ENCODE measurements at regions not wholly inside any gene's neighbourhood (a gene's known extent, or its start where the extent isn't known, plus 50 kb on each side); places are given as distances from the start of the nearest gene placed in this dataset.

DNA sequence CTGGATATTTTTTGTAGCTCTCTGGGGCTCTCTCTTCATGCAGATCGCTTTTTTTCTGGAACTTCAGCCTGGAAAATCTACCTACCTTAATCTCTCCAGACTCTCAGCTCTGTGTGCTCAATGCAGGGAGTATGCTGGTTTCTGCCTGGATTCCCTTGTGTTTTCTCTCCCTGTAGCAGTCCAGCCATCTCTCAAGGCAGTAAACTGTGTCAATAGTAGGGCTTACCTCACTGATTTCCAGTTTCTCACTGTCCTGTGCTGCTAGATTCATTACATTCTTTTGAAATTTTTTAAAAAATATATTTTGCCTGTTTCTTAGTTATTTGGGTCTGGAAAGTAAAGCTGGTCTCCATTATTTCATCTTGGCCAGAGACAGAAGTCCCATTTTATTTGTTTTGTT, 951.4 kb downstream of the NR2F1-AS1 start:
- TF ChIP-seq MYC (IDR thresholded peaks at IDR 0.05; ENCODE audit: low read depth, low read length) (no peak), POLR2AphosphoS5 (IDR thresholded peaks at IDR 0.05; ENCODE audit: insufficient read depth, low read depth, low read length) (no peak), POLR2A (IDR thresholded peaks at IDR 0.05; ENCODE audit: low read depth, low read length) (no peak), MAX (IDR thresholded peaks at IDR 0.05; ENCODE audit: insufficient read depth, insufficient read length) (no peak), JUN (IDR thresholded peaks at IDR 0.05; ENCODE audit: borderline replicate concordance, insufficient read depth, insufficient read length, low read depth) (no peak), GATA2 (IDR thresholded peaks at IDR 0.05; ENCODE audit: insufficient read depth, insufficient read length, low read depth, low read length) (no peak), FOS (IDR thresholded peaks at IDR 0.05; ENCODE audit: borderline replicate concordance, insufficient read depth, low read length) (no peak), EZH2 (IDR thresholded peaks at IDR 0.05; ENCODE audit: borderline replicate concordance, low read depth, low read length, severe bottlenecking) (no peak)
- TF ChIP-seq, protein P1, sequence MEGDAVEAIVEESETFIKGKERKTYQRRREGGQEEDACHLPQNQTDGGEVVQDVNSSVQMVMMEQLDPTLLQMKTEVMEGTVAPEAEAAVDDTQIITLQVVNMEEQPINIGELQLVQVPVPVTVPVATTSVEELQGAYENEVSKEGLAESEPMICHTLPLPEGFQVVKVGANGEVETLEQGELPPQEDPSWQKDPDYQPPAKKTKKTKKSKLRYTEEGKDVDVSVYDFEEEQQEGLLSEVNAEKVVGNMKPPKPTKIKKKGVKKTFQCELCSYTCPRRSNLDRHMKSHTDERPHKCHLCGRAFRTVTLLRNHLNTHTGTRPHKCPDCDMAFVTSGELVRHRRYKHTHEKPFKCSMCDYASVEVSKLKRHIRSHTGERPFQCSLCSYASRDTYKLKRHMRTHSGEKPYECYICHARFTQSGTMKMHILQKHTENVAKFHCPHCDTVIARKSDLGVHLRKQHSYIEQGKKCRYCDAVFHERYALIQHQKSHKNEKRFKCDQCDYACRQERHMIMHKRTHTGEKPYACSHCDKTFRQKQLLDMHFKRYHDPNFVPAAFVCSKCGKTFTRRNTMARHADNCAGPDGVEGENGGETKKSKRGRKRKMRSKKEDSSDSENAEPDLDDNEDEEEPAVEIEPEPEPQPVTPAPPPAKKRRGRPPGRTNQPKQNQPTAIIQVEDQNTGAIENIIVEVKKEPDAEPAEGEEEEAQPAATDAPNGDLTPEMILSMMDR (IDR thresholded peaks at IDR 0.05; ENCODE audit: extremely low read depth in 1 of 2, insufficient read depth in 1 of 2, low read depth in 1 of 2, low read length in 2 of 2) = no peak
- Histone ChIP-seq H3K9ac (replicated peaks; ENCODE audit: extremely low read depth, insufficient read depth, low read length) (no peak overlapping the region), H3K4me2 (ENCODE audit: insufficient read depth, low read length) (no peak overlapping the region), H3K4me1 (ENCODE audit: control insufficient read depth, extremely low read depth, insufficient read depth, low read length) (no peaks in the 10 kb centered on the region), H2AFZ (ENCODE audit: low read depth, low read length) (no peak overlapping the region), H3K27me3 (ENCODE audit: control insufficient read depth in 2 of 2, insufficient read depth in 2 of 2, low read length in 2 of 2) (no peaks in the 10 kb centered on the region), H3K27ac (ENCODE audit: insufficient read depth, low read depth, low read length) (no peak overlapping the region), H4K20me1 (replicated peaks; ENCODE audit: control insufficient read depth, extremely low read depth, insufficient read depth, low read length) (no peaks in the 10 kb centered on the region), H3K36me3 (ENCODE audit: control insufficient read depth in 2 of 2, extremely low read depth in 1 of 2, insufficient read depth in 2 of 2, low read length in 2 of 2) (no peaks in the 10 kb centered on the region), H3K79me2 (ENCODE audit: control insufficient read depth, insufficient read depth, low read length) (no peaks in the 10 kb centered on the region), H3K4me3 (replicated peaks in 1 of 3; ENCODE audit: insufficient read depth in 1 of 3, low read depth in 1 of 3, low read length in 3 of 3) (no peak overlapping the region), H3K9me3 (replicated peaks; ENCODE audit: control insufficient read depth, insufficient read depth, low read length) (no peaks in the 10 kb centered on the region), H3K9me1 (replicated peaks; ENCODE audit: control insufficient read depth, extremely low read depth, insufficient read depth, low read length) (peaks cover 2% of the 10 kb centered on the region)
- FAIRE-seq (no peak), DNase-seq (ENCODE audit: low read depth, low spot score) (no peak)
- BruUV-seq (replicated peaks) = no TSS peak
- dilution Hi-C loops (cut with MboI; ENCODE audit: extremely low pct_ligation_motif_present, low sequenced_read_pairs) (no loop called here), intact Hi-C loops (cut with micrococcal nuclease) (no loop called here)
- ChIA-PET CTCF (interaction anchor here (0.7 to 1.6 kb wide), 3 partner anchors 10 to 1269 kb away, joined by 3 read pairs; no protein-coding TSS in a partner anchor), POLR2A (no interaction called here)

Measured in endothelial cell of umbilical vein (primary cell).